Erythroblast (primary cell): ENCODE measurements at regions not wholly inside any gene's neighbourhood (a gene's known extent, or its start where the extent isn't known, plus 50 kb on each side); places are given as distances from the start of the nearest gene placed in this dataset.

Experiments
- GATA1 ChIP-seq: IDR thresholded peaks from 2 replicates; pipeline ENCODE4 v1.6.1; 2011; ENCODE audit warnings: low read depth, mild to moderate bottlenecking, control low read depth, low read length, moderate library complexity
- POLR2A ChIP-seq: IDR thresholded peaks from 2 replicates; pipeline ENCODE4 v1.6.1; 2011; ENCODE audit warnings: mild to moderate bottlenecking, low read length

DNA sequence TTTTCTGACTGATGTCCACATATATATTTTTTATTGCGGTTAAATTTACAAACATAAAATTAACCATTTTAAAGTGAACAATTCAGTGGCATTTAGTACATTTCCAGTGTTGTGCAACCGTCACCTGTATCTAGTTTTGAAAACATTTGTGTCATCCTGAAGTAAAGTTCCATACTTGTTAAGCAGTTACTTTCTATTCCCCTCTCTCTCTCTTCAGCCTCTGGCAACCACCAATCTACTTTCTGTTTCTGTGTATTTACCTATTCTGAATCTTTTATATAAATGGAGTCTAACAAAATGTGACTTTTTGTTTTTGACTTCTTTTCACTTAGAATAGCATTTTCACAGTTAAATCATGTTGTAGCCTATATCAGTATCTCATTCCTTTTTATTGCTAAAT lies 480.1 kb upstream of the SMARCA2 start:
- TF ChIP-seq POLR2A = no peak
- TF ChIP-seq GATA1 = no peak
